ENCODE measurements at regions not wholly inside any gene's neighbourhood (a gene's known extent, or its start where the extent isn't known, plus 50 kb on each side); places are given as distances from the start of the nearest gene placed in this dataset.

GRCh38 chr4:11338956-11339782 lies 89.5 kb downstream of the HS3ST1 start:
- Histone ChIP-seq H3K79me2 (ENCODE audit: insufficient read depth) (no peaks in the 10 kb centered on the region), H3K36me3 (replicated peaks in 1 of 2; ENCODE audit: control insufficient read depth in 1 of 2, insufficient read depth in 2 of 2, low read length in 1 of 2) (no peaks in the 10 kb centered on the region), H3K4me3 (ENCODE audit: low read depth in 2 of 2, low read length in 1 of 2) (no peak overlapping the region), H4K20me1 (ENCODE audit: insufficient read depth) (no peaks in the 10 kb centered on the region), H3K9me2 (no peaks in the 10 kb centered on the region), H3K4me2 (no peak overlapping the region), H3F3A (replicated peaks; ENCODE audit: insufficient read depth) (no peaks in the 10 kb centered on the region), H3K27ac (ENCODE audit: low read depth in 2 of 2, low read length in 1 of 2) (no peak overlapping the region), H2AFZ (ENCODE audit: low read depth) (no peak overlapping the region), H3K4me1 (ENCODE audit: control insufficient read depth in 1 of 2, insufficient read depth in 2 of 2, low read depth in 1 of 2, low read length in 1 of 2) (no peaks in the 10 kb centered on the region), H3K9me3 (no peaks in the 10 kb centered on the region), H3K27me3 (ENCODE audit: insufficient read depth) (no peaks in the 10 kb centered on the region), H3K9ac (no peak overlapping the region)
- CTCF ChIA-PET, result interaction anchor here (0.7 kb wide), 1 partner anchor 11 kb away, joined by 3 read pairs; no protein-coding TSS in a partner anchor
- no peak for DNase-seq
- POLR2A ChIA-PET, result no interaction called here
- TF ChIP-seq PBX3 (IDR thresholded peaks at IDR 0.05), result no peak
- TF ChIP-seq NRF1 (IDR thresholded peaks at IDR 0.05; ENCODE audit: low read depth, low read length), result no peak
- TF ChIP-seq GATA2 (CRISPR knock-in tag; IDR thresholded peaks at IDR 0.05), result no peak
- TF ChIP-seq MXI1 (IDR thresholded peaks at IDR 0.05; ENCODE audit: low read depth, low read length), result no peak
- TF ChIP-seq ELF1 (IDR thresholded peaks at IDR 0.05), result no peak
- 2% methylated on average over 5 of the region's 5 CpGs for WGBS (ENCODE audit: low lambda C conversion rate)

GRCh38 chr4:11337287-11337686 lies 91.4 kb downstream of the HS3ST1 start:
- Histone ChIP-seq H3K27me3 (ENCODE audit: insufficient read depth) (no peaks in the 10 kb centered on the region), H3K9me2 (no peaks in the 10 kb centered on the region), H3K9me3 (no peaks in the 10 kb centered on the region), H3K4me3 (ENCODE audit: low read depth in 2 of 2, low read length in 1 of 2) (no peak overlapping the region), H3F3A (replicated peaks; ENCODE audit: insufficient read depth) (no peaks in the 10 kb centered on the region), H3K4me2 (no peak overlapping the region), H3K27ac (ENCODE audit: low read depth in 2 of 2, low read length in 1 of 2) (no peak overlapping the region), H3K79me2 (ENCODE audit: insufficient read depth) (no peaks in the 10 kb centered on the region), H4K20me1 (ENCODE audit: insufficient read depth) (no peaks in the 10 kb centered on the region), H3K36me3 (replicated peaks in 1 of 2; ENCODE audit: control insufficient read depth in 1 of 2, insufficient read depth in 2 of 2, low read length in 1 of 2) (no peaks in the 10 kb centered on the region), H3K9ac (no peak overlapping the region), H3K4me1 (ENCODE audit: control insufficient read depth in 1 of 2, insufficient read depth in 2 of 2, low read depth in 1 of 2, low read length in 1 of 2) (no peaks in the 10 kb centered on the region), H2AFZ (ENCODE audit: low read depth) (no peak overlapping the region)
- POLR2A ChIA-PET, result no interaction called here
- CTCF ChIA-PET, result no interaction called here
- WGBS (ENCODE audit: low lambda C conversion rate), result 0% methylated on average over 1 of the region's 1 CpG
- no peak for DNase-seq
- TF ChIP-seq JUND (IDR thresholded peaks at IDR 0.05) (no peak), NRF1 (IDR thresholded peaks at IDR 0.05; ENCODE audit: low read depth, low read length) (no peak), TCF12 (IDR thresholded peaks at IDR 0.05) (no peak), IRF3 (IDR thresholded peaks at IDR 0.05; ENCODE audit: low read depth, low read length) (no peak), FOXJ3 (CRISPR knock-in tag; IDR thresholded peaks at IDR 0.05) (no peak), USF1 (IDR thresholded peaks at IDR 0.05; ENCODE audit: borderline replicate concordance, low read depth) (no peak), REST (IDR thresholded peaks at IDR 0.05; ENCODE audit: low read depth, low read length) (no peak), GATA2 (CRISPR knock-in tag; IDR thresholded peaks at IDR 0.05) (no peak), GABPA (IDR thresholded peaks at IDR 0.05; ENCODE audit: low read depth) (no peak), TAF1 (IDR thresholded peaks at IDR 0.05; ENCODE audit: borderline replicate concordance, low read depth, low read length) (no peak), EZH2phosphoT487 (IDR thresholded peaks at IDR 0.05; ENCODE audit: borderline replicate concordance, low read depth) (no peak), PBX3 (IDR thresholded peaks at IDR 0.05) (no peak), POLR2AphosphoS5 (IDR thresholded peaks at IDR 0.05; ENCODE audit: low read depth, low read length) (no peak), RCOR1 (IDR thresholded peaks at IDR 0.05; ENCODE audit: low read length) (no peak), USF2 (IDR thresholded peaks at IDR 0.05; ENCODE audit: borderline replicate concordance, low read depth, low read length) (no peak), NFIC (IDR thresholded peaks at IDR 0.05; ENCODE audit: borderline replicate concordance) (no peak)

All from SK-N-SH (cell line).